Stimulated activated CD4-positive, alpha-beta T cell treated with anti-CD3 and anti-CD28 coated beads, Interleukin-15, amount 100 ng/mL, for 24 hours (primary cell): ENCODE measurements at regions not wholly inside any gene's neighbourhood (a gene's known extent, or its start where the extent isn't known, plus 50 kb on each side); places are given as distances from the start of the nearest gene placed in this dataset.
"Not testable (repeated sequence)": the region's sequence is repeated elsewhere in the genome, so short reads cannot be mapped to it uniquely, and the experiment has no call there.

Experiments
- DNase-seq: peaks from one replicate; pipeline ENCODE4 v3.0.0-alpha.2; 2020

GRCh38 chr11:57047610-57048009 lies 58.9 kb downstream of the OR5AK2 start:
- no peak for DNase-seq

- no peak for DNase-seq
These were observed 61.0 kb downstream of the OR5AK2 start for GRCh38 chr11:57049749-57050148.

- no peak for DNase-seq
These were observed 66.1 kb downstream of the OR5AK2 start for GRCh38 chr11:57054817-57055216.

- DNase-seq, result no peak
These were observed 67.0 kb downstream of the OR5AK2 start for GRCh38 chr11:57055744-57056143.

- no peak for DNase-seq
These were observed 68.0 kb downstream of the OR5AK2 start for GRCh38 chr11:57056735-57057134.

- no peak for DNase-seq
These were observed 68.8 kb downstream of the OR5AK2 start for GRCh38 chr11:57057561-57057960.

- DNase-seq, result not testable (repeated sequence)
These were observed 74.2 kb downstream of the OR5AK2 start for GRCh38 chr11:57062957-57063356.

GRCh38 chr11:57069942-57070341 lies 81.2 kb downstream of the OR5AK2 start:
- DNase-seq, result no peak

- DNase-seq, result no peak
These were observed 83.1 kb downstream of the OR5AK2 start for GRCh38 chr11:57071829-57072228.

GRCh38 chr11:57072640-57073039 lies 83.9 kb downstream of the OR5AK2 start:
- no peak for DNase-seq

- no peak for DNase-seq
These were observed 84.4 kb downstream of the OR5AK2 start for GRCh38 chr11:57073128-57073527.

GRCh38 chr11:57081356-57081755 lies 92.6 kb downstream of the OR5AK2 start:
- no peak for DNase-seq

GRCh38 chr11:57082125-57082524 lies 93.4 kb downstream of the OR5AK2 start:
- DNase-seq, result no peak

GRCh38 chr11:57083641-57084385 lies 95.1 kb downstream of the OR5AK2 start:
- no peak for DNase-seq

- no peak for DNase-seq
These were observed 96.1 kb upstream of the LRRC55 start for GRCh38 chr11:57085611-57086010.

GRCh38 chr11:57087991-57088390 lies 93.8 kb upstream of the LRRC55 start:
- DNase-seq, result no peak

- DNase-seq, result no peak
These were observed 89.6 kb upstream of the LRRC55 start for GRCh38 chr11:57092028-57092698.

GRCh38 chr11:57094181-57094935 lies 87.4 kb upstream of the LRRC55 start:
- no peak for DNase-seq

- no peak for DNase-seq
These were observed 86.3 kb upstream of the LRRC55 start for GRCh38 chr11:57095417-57095816.

- no peak for DNase-seq
These were observed 85.9 kb upstream of the LRRC55 start for GRCh38 chr11:57095896-57096295.

GRCh38 chr11:57097149-57097548 lies 84.6 kb upstream of the LRRC55 start:
- DNase-seq, result no peak

- no peak for DNase-seq
These were observed 83.6 kb upstream of the LRRC55 start for GRCh38 chr11:57098191-57098590.

GRCh38 chr11:57100638-57101331 lies 81.0 kb upstream of the LRRC55 start:
- no peak for DNase-seq
